ENCODE measurements at regions not wholly inside any gene's neighbourhood (a gene's known extent, or its start where the extent isn't known, plus 50 kb on each side); places are given as distances from the start of the nearest gene placed in this dataset.

GRCh38 chr1:34478515-34479076 lies 276.3 kb upstream of the GJB5 start:
- H3K9ac ChIP-seq (ENCODE audit: insufficient read depth, low read length), result no peak overlapping the region
- H3K4me2 ChIP-seq (ENCODE audit: extremely low read depth, insufficient read depth, low read length), result no peak overlapping the region
- H3K9me3 ChIP-seq (ENCODE audit: control insufficient read depth, insufficient read depth, low read depth, low read length), result no peaks in the 10 kb centered on the region
- H3K27ac ChIP-seq (ENCODE audit: insufficient read depth, low read length), result no peak overlapping the region
- DNase-seq (ENCODE audit: low read depth in 2 of 2), result no peak
- no peak for TF ChIP-seq EZH2 (IDR thresholded peaks at IDR 0.05; ENCODE audit: low read length, missing control alignments)
- TF ChIP-seq, protein P1, sequence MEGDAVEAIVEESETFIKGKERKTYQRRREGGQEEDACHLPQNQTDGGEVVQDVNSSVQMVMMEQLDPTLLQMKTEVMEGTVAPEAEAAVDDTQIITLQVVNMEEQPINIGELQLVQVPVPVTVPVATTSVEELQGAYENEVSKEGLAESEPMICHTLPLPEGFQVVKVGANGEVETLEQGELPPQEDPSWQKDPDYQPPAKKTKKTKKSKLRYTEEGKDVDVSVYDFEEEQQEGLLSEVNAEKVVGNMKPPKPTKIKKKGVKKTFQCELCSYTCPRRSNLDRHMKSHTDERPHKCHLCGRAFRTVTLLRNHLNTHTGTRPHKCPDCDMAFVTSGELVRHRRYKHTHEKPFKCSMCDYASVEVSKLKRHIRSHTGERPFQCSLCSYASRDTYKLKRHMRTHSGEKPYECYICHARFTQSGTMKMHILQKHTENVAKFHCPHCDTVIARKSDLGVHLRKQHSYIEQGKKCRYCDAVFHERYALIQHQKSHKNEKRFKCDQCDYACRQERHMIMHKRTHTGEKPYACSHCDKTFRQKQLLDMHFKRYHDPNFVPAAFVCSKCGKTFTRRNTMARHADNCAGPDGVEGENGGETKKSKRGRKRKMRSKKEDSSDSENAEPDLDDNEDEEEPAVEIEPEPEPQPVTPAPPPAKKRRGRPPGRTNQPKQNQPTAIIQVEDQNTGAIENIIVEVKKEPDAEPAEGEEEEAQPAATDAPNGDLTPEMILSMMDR (conservative IDR thresholded peaks at IDR 0.05 in 1 of 2, IDR thresholded peaks at IDR 0.05 in 1 of 2; ENCODE audit: low read depth in 1 of 2, low read length in 2 of 2), result no peak
- no peaks in the 10 kb centered on the region for H3K79me2 ChIP-seq (ENCODE audit: control insufficient read depth, insufficient read depth, low read length)
- no peaks in the 10 kb centered on the region for H3K27me3 ChIP-seq (ENCODE audit: control insufficient read depth, insufficient read depth, low read length)
- H3K36me3 ChIP-seq (ENCODE audit: control insufficient read depth, insufficient read depth, low read length), result no peaks in the 10 kb centered on the region
- H4K20me1 ChIP-seq (ENCODE audit: control insufficient read depth, extremely low read depth, insufficient read depth, low read length), result no peaks in the 10 kb centered on the region
- no peak overlapping the region for H3K4me3 ChIP-seq (replicated peaks in 1 of 4; ENCODE audit: control extremely low read depth in 1 of 4, insufficient read depth in 1 of 4, low read depth in 3 of 4, low read length in 4 of 4)
- H2AFZ ChIP-seq (ENCODE audit: low read length), result no peak overlapping the region
- no peaks in the 10 kb centered on the region for H3K4me1 ChIP-seq (ENCODE audit: control insufficient read depth, extremely low read depth, insufficient read depth, low read length)

GRCh38 chr1:34479731-34480130 lies 275.1 kb upstream of the GJB5 start:
- Histone ChIP-seq H3K79me2 (ENCODE audit: control insufficient read depth, insufficient read depth, low read length) (no peaks in the 10 kb centered on the region), H3K9ac (ENCODE audit: insufficient read depth, low read length) (no peak overlapping the region), H3K9me3 (ENCODE audit: control insufficient read depth, insufficient read depth, low read depth, low read length) (no peaks in the 10 kb centered on the region), H3K36me3 (ENCODE audit: control insufficient read depth, insufficient read depth, low read length) (no peaks in the 10 kb centered on the region), H3K4me2 (ENCODE audit: extremely low read depth, insufficient read depth, low read length) (no peak overlapping the region), H3K27me3 (ENCODE audit: control insufficient read depth, insufficient read depth, low read length) (no peaks in the 10 kb centered on the region), H4K20me1 (ENCODE audit: control insufficient read depth, extremely low read depth, insufficient read depth, low read length) (no peaks in the 10 kb centered on the region), H3K4me3 (replicated peaks in 1 of 4; ENCODE audit: control extremely low read depth in 1 of 4, insufficient read depth in 1 of 4, low read depth in 3 of 4, low read length in 4 of 4) (no peak overlapping the region), H3K27ac (ENCODE audit: insufficient read depth, low read length) (no peak overlapping the region), H3K4me1 (ENCODE audit: control insufficient read depth, extremely low read depth, insufficient read depth, low read length) (no peaks in the 10 kb centered on the region), H2AFZ (ENCODE audit: low read length) (no peak overlapping the region)
- TF ChIP-seq, protein P1 (conservative IDR thresholded peaks at IDR 0.05 in 1 of 2, IDR thresholded peaks at IDR 0.05 in 1 of 2; ENCODE audit: low read depth in 1 of 2, low read length in 2 of 2), result no peak
- TF ChIP-seq EZH2 (IDR thresholded peaks at IDR 0.05; ENCODE audit: low read length, missing control alignments), result no peak
- DNase-seq (ENCODE audit: low read depth in 2 of 2), result no peak

GRCh38 chr1:34488080-34488708 lies 266.7 kb upstream of the GJB5 start:
- H4K20me1 ChIP-seq (ENCODE audit: control insufficient read depth, extremely low read depth, insufficient read depth, low read length), result no peaks in the 10 kb centered on the region
- H3K9me3 ChIP-seq (ENCODE audit: control insufficient read depth, insufficient read depth, low read depth, low read length), result no peaks in the 10 kb centered on the region
- no peaks in the 10 kb centered on the region for H3K27me3 ChIP-seq (ENCODE audit: control insufficient read depth, insufficient read depth, low read length)
- H2AFZ ChIP-seq (ENCODE audit: low read length), result no peak overlapping the region
- TF ChIP-seq EZH2 (IDR thresholded peaks at IDR 0.05; ENCODE audit: low read length, missing control alignments), result no peak
- no peak overlapping the region for H3K4me2 ChIP-seq (ENCODE audit: extremely low read depth, insufficient read depth, low read length)
- no peaks in the 10 kb centered on the region for H3K36me3 ChIP-seq (ENCODE audit: control insufficient read depth, insufficient read depth, low read length)
- no peak overlapping the region for H3K9ac ChIP-seq (ENCODE audit: insufficient read depth, low read length)
- no peak overlapping the region for H3K4me3 ChIP-seq (replicated peaks in 1 of 4; ENCODE audit: control extremely low read depth in 1 of 4, insufficient read depth in 1 of 4, low read depth in 3 of 4, low read length in 4 of 4)
- H3K79me2 ChIP-seq (ENCODE audit: control insufficient read depth, insufficient read depth, low read length), result no peaks in the 10 kb centered on the region
- H3K4me1 ChIP-seq (ENCODE audit: control insufficient read depth, extremely low read depth, insufficient read depth, low read length), result no peaks in the 10 kb centered on the region
- DNase-seq (ENCODE audit: low read depth in 2 of 2), result no peak
- no peak overlapping the region for H3K27ac ChIP-seq (ENCODE audit: insufficient read depth, low read length)
